Endothelial cell of umbilical vein (primary cell): ENCODE measurements at regions not wholly inside any gene's neighbourhood (a gene's known extent, or its start where the extent isn't known, plus 50 kb on each side); places are given as distances from the start of the nearest gene placed in this dataset.

Source experiments
- FOS ChIP-seq: IDR thresholded peaks from 2 replicates; pipeline ENCODE4 v1.6.1; 2011; ENCODE audit warnings: mild to moderate bottlenecking, low read length, moderate library complexity, borderline replicate concordance; ENCODE audit not compliant: insufficient read depth
- POLR2AphosphoS5 ChIP-seq: IDR thresholded peaks from 2 replicates; pipeline ENCODE4 v1.6.1; 2012; ENCODE audit warnings: low read depth, mild to moderate bottlenecking, control low read depth, low read length, moderate library complexity; ENCODE audit not compliant: insufficient read depth

DNA sequence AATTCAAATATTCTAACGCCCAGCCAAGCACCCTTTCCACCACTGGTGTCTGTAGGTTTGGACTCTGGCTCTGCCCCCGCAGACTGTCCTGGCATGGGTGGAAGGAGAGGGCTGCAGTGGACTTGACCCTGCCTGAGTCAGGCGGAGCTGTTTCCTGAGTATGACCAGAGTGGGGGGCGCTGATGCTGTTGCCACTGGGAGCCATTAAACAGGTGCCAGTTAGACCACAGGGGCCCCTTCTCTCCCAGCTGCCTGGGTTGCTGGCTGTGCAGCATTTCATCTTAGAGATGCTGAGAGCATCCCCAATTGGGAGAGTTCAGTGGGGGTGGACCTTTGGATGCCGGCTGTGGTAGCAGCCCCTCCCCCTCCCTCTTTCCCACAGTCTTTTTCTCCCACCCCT, 539.5 kb downstream of the MATN1 start:
- TF ChIP-seq FOS (no peak), POLR2AphosphoS5 (no peak)
